ENCODE measurements at regions not wholly inside any gene's neighbourhood (a gene's known extent, or its start where the extent isn't known, plus 50 kb on each side); places are given as distances from the start of the nearest gene placed in this dataset.

- no peaks in the 10 kb centered on the region for H3K9me3 Mint-ChIP-seq
- no peak overlapping the region for H3K27ac Mint-ChIP-seq
- no peaks in the 10 kb centered on the region for H3K36me3 Mint-ChIP-seq
- H3K27me3 Mint-ChIP-seq = peaks cover 4% of the 10 kb centered on the region
- no peaks in the 10 kb centered on the region for H3K4me1 Mint-ChIP-seq
- no peak overlapping the region for H3K4me3 Mint-ChIP-seq
- DNase-seq = no peak
- CTCF ChIA-PET = no interaction called here
These were observed 92.5 kb upstream of the ABI3BP start for GRCh38 chr3:101085752-101086151.

- DNase-seq = no peak
- no peak overlapping the region for H3K27ac Mint-ChIP-seq
- H3K27me3 Mint-ChIP-seq = peaks cover 2% of the 10 kb centered on the region
- no peak overlapping the region for H3K4me3 Mint-ChIP-seq
- no peaks in the 10 kb centered on the region for H3K4me1 Mint-ChIP-seq
- no peaks in the 10 kb centered on the region for H3K9me3 Mint-ChIP-seq
- H3K36me3 Mint-ChIP-seq = no peaks in the 10 kb centered on the region
- CTCF ChIA-PET = no interaction called here
These were observed 91.2 kb upstream of the ABI3BP start for GRCh38 chr3:101084404-101084803.

- Mint-ChIP-seq H3K36me3 (no peaks in the 10 kb centered on the region), H3K27ac (no peak overlapping the region), H3K27me3 (no peaks in the 10 kb centered on the region), H3K4me1 (no peaks in the 10 kb centered on the region), H3K9me3 (no peaks in the 10 kb centered on the region), H3K4me3 (no peak overlapping the region)
- DNase-seq = no peak
- CTCF ChIA-PET = no interaction called here
These were observed 88.8 kb upstream of the ABI3BP start for GRCh38 chr3:101081999-101082398.

- Mint-ChIP-seq H3K4me1 (no peaks in the 10 kb centered on the region), H3K36me3 (no peaks in the 10 kb centered on the region), H3K9me3 (no peaks in the 10 kb centered on the region), H3K27ac (no peak overlapping the region), H3K27me3 (no peaks in the 10 kb centered on the region), H3K4me3 (no peak overlapping the region)
- CTCF ChIA-PET = interaction anchor here (1.0 kb wide), 1 partner anchor 11 kb away, joined by 3 read pairs; no protein-coding TSS in a partner anchor
- DNase-seq = no peak
These were observed 88.2 kb upstream of the ABI3BP start for GRCh38 chr3:101081446-101081845.

- Mint-ChIP-seq H3K27ac (no peak overlapping the region), H3K36me3 (no peaks in the 10 kb centered on the region), H3K4me1 (no peaks in the 10 kb centered on the region), H3K27me3 (no peaks in the 10 kb centered on the region), H3K9me3 (no peaks in the 10 kb centered on the region), H3K4me3 (no peak overlapping the region)
- DNase-seq = no peak
- CTCF ChIA-PET = no interaction called here
These were observed 84.3 kb upstream of the ABI3BP start for GRCh38 chr3:101077361-101078011.

- H3K27me3 Mint-ChIP-seq = peaks cover 6% of the 10 kb centered on the region
- no peaks in the 10 kb centered on the region for H3K36me3 Mint-ChIP-seq
- CTCF ChIA-PET = no interaction called here
- no peak overlapping the region for H3K27ac Mint-ChIP-seq
- H3K4me3 Mint-ChIP-seq = no peak overlapping the region
- no peaks in the 10 kb centered on the region for H3K9me3 Mint-ChIP-seq
- H3K4me1 Mint-ChIP-seq = peaks cover 2% of the 10 kb centered on the region
- no peak for DNase-seq
These were observed 81.3 kb upstream of the ABI3BP start for GRCh38 chr3:101074518-101074917.

GRCh38 chr3:101072300-101072699 is 79.1 kb upstream of the ABI3BP start:
- Mint-ChIP-seq H3K27ac (no peak overlapping the region), H3K4me1 (peaks cover 2% of the 10 kb centered on the region), H3K36me3 (no peaks in the 10 kb centered on the region), H3K27me3 (peaks cover 6% of the 10 kb centered on the region), H3K9me3 (no peaks in the 10 kb centered on the region), H3K4me3 (no peak overlapping the region)
- DNase-seq = no peak
- CTCF ChIA-PET = interaction anchor here (0.6 to 1.6 kb wide), 5 partner anchors 121 to 566 kb away, joined by 3 read pairs; no protein-coding TSS in a partner anchor

GRCh38 chr3:101070799-101071121 is 77.5 kb upstream of the ABI3BP start:
- Mint-ChIP-seq H3K27ac (no peak overlapping the region), H3K4me3 (no peak overlapping the region), H3K9me3 (no peaks in the 10 kb centered on the region), H3K4me1 (peaks cover 2% of the 10 kb centered on the region), H3K27me3 (peaks cover 6% of the 10 kb centered on the region), H3K36me3 (no peaks in the 10 kb centered on the region)
- DNase-seq = no peak
- CTCF ChIA-PET = interaction anchor here (1.3 to 2.3 kb wide), 5 partner anchors 10 to 566 kb away, joined by 3 to 10 read pairs (median 3); partner anchors contain the start of gene SENP7

- no peaks in the 10 kb centered on the region for H3K9me3 Mint-ChIP-seq
- no peak overlapping the region for H3K27ac Mint-ChIP-seq
- peaks cover 6% of the 10 kb centered on the region for H3K27me3 Mint-ChIP-seq
- no peak overlapping the region for H3K4me3 Mint-ChIP-seq
- H3K4me1 Mint-ChIP-seq = peaks cover 2% of the 10 kb centered on the region
- H3K36me3 Mint-ChIP-seq = no peaks in the 10 kb centered on the region
- CTCF ChIA-PET = interaction anchor here (1.0 to 2.3 kb wide), 10 partner anchors 11 to 607 kb away, joined by 3 to 10 read pairs (median 4); partner anchors contain the start of gene SENP7
- peak; percentile 77 for DNase-seq
These were observed 76.9 kb upstream of the ABI3BP start for GRCh38 chr3:101069901-101070798.

GRCh38 chr3:101068876-101069606 is 75.8 kb upstream of the ABI3BP start:
- no peak for DNase-seq
- H3K4me3 Mint-ChIP-seq = no peak overlapping the region
- no peak overlapping the region for H3K27ac Mint-ChIP-seq
- H3K4me1 Mint-ChIP-seq = peaks cover 2% of the 10 kb centered on the region
- no peaks in the 10 kb centered on the region for H3K9me3 Mint-ChIP-seq
- H3K36me3 Mint-ChIP-seq = no peaks in the 10 kb centered on the region
- peaks cover 6% of the 10 kb centered on the region for H3K27me3 Mint-ChIP-seq
- CTCF ChIA-PET = interaction anchor here (1.0 to 1.9 kb wide), 7 partner anchors 12 to 606 kb away, joined by 3 to 9 read pairs (median 4); no protein-coding TSS in a partner anchor

GRCh38 chr3:101066711-101067129 is 73.5 kb upstream of the ABI3BP start:
- no peak for DNase-seq
- no peak overlapping the region for H3K4me3 Mint-ChIP-seq
- no peaks in the 10 kb centered on the region for H3K36me3 Mint-ChIP-seq
- H3K27me3 Mint-ChIP-seq = peaks cover 10% of the 10 kb centered on the region
- H3K27ac Mint-ChIP-seq = no peak overlapping the region
- CTCF ChIA-PET = no interaction called here
- no peaks in the 10 kb centered on the region for H3K9me3 Mint-ChIP-seq
- H3K4me1 Mint-ChIP-seq = peaks cover 2% of the 10 kb centered on the region

GRCh38 chr3:101065962-101066361 is 72.7 kb upstream of the ABI3BP start:
- DNase-seq = no peak
- no peaks in the 10 kb centered on the region for H3K36me3 Mint-ChIP-seq
- H3K9me3 Mint-ChIP-seq = no peaks in the 10 kb centered on the region
- H3K4me1 Mint-ChIP-seq = peaks cover under 1% of the 10 kb centered on the region
- no peak overlapping the region for H3K4me3 Mint-ChIP-seq
- peaks cover 10% of the 10 kb centered on the region for H3K27me3 Mint-ChIP-seq
- no peak overlapping the region for H3K27ac Mint-ChIP-seq
- CTCF ChIA-PET = no interaction called here

GRCh38 chr3:101063401-101063800 is 70.2 kb upstream of the ABI3BP start:
- H3K27ac Mint-ChIP-seq = no peak overlapping the region
- H3K27me3 Mint-ChIP-seq = peaks cover 4% of the 10 kb centered on the region
- peaks cover 2% of the 10 kb centered on the region for H3K9me3 Mint-ChIP-seq
- CTCF ChIA-PET = no interaction called here
- no peaks in the 10 kb centered on the region for H3K4me1 Mint-ChIP-seq
- no peak overlapping the region for H3K4me3 Mint-ChIP-seq
- no peak for DNase-seq
- H3K36me3 Mint-ChIP-seq = no peaks in the 10 kb centered on the region

- no peak overlapping the region for H3K27ac Mint-ChIP-seq
- CTCF ChIA-PET = no interaction called here
- no peak overlapping the region for H3K4me3 Mint-ChIP-seq
- no peaks in the 10 kb centered on the region for H3K36me3 Mint-ChIP-seq
- H3K27me3 Mint-ChIP-seq = peaks cover 4% of the 10 kb centered on the region
- peaks cover 10% of the 10 kb centered on the region for H3K9me3 Mint-ChIP-seq
- no peak for DNase-seq
- H3K4me1 Mint-ChIP-seq = no peaks in the 10 kb centered on the region
These were observed 68.1 kb upstream of the ABI3BP start for GRCh38 chr3:101061312-101061711.

Measured in activated naive CD4-positive, alpha-beta T cell treated with anti-CD3 and anti-CD28 coated beads, Interleukin-2, amount 10 ng/mL, durations not matched to agents 7 days and 5 days (primary cell).